HCT116 (cell line): ENCODE measurements at regions not wholly inside any gene's neighbourhood (a gene's known extent, or its start where the extent isn't known, plus 50 kb on each side); places are given as distances from the start of the nearest gene placed in this dataset.

Experiments used
- ATAC-seq: fragments of 200-7000 bp; cut with Tn5 transposase; 2 replicates; pipeline ENCODE4 v1.9.1; 2020; ENCODE audit warnings: mild to moderate bottlenecking, moderate library complexity
- BruUV-seq: library from RNA; stranded (reverse); fragments of 400-500 nt; replicated peaks from 2 replicates; lab custom pipeline; 2021; lab: Mats Ljungman, UMichigan
- CTCF ChIA-PET: fragments of 300-600 bp; sonication (Branson Sonifier 250); formaldehyde crosslinking; loops from one replicate; lab custom pipeline; 2021; ENCODE audit warnings: antibody characterized with exemption; lab: Charles Lee
- POLR2A ChIA-PET: fragments of 300-600, 350-600 bp; sonication (Branson Sonifier 250); formaldehyde crosslinking; loops from one replicate; lab custom pipeline; 2021; ENCODE audit warnings: antibody characterized with exemption; lab: Charles Lee
- RAD21 ChIA-PET, 2 experiments: fragments of 300-600 bp; sonication (Branson Sonifier 250); formaldehyde crosslinking; loops; one replicate each; lab custom pipeline; 2023; ENCODE audit warnings: low total read pairs in 2 of 2; ENCODE audit not compliant: uncharacterized antibody in 2 of 2, unreplicated experiment in 2 of 2, low non-redundant PET in 1 of 2; lab: Charles Lee
- DNase-seq: peaks from one replicate; pipeline ENCODE4 v3.0.0-alpha.2; 2010; ENCODE audit warnings: low read depth, low spot score
- H2AFZ ChIP-seq: fragments of 200-600 bp; shearing (Covaris generic), sonication (generic); 2 replicates; pipeline ENCODE4 v1.6.1; 2017; ENCODE audit warnings: low read depth, mixed run types, mixed read lengths, antibody characterized with exemption, low read length; ENCODE audit not compliant: poor library complexity, severe bottlenecking
- H3K27ac ChIP-seq: 2 replicates; pipeline ENCODE4 v1.5.1; 2012; ENCODE audit warnings: low read depth, low read length
- H3K27me3 ChIP-seq: fragments of 200-600 bp; sonication (generic); 2 replicates; pipeline ENCODE4 v1.6.1; 2016; ENCODE audit warnings: mixed run types, low read length, mixed read lengths; ENCODE audit not compliant: insufficient read depth
- H3K36me3 ChIP-seq, 2 experiments: fragments of 200-500 bp in 1 of 2; fragments of 200-600 bp in 1 of 2; sonication (Bioruptor generic) in 1 of 2; sonication (generic) in 1 of 2; 2 replicates each; pipeline versions ENCODE4 v1.5.1 to v1.6.1; 2014 to 2016; ENCODE audit warnings: low read length in 2 of 2, inconsistent platforms in 1 of 2, mixed read lengths in 1 of 2, mixed run types in 1 of 2; ENCODE audit not compliant: insufficient read depth in 2 of 2, control insufficient read depth in 1 of 2
- H3K4me1 ChIP-seq, 2 experiments: fragments of 200-600 bp in 1 of 2; sonication (generic) in 1 of 2; 2 replicates each; pipeline versions ENCODE4 v1.5.1 to v1.6.1; 2012 to 2017; ENCODE audit warnings: low read length in 2 of 2, inconsistent platforms in 1 of 2, mild to moderate bottlenecking in 1 of 2, mixed read lengths in 1 of 2, mixed run types in 1 of 2, moderate library complexity in 1 of 2; ENCODE audit not compliant: insufficient read depth in 2 of 2, control insufficient read depth in 1 of 2
- H3K4me2 ChIP-seq: fragments of 200-600 bp; sonication (generic); 2 replicates; pipeline ENCODE4 v1.6.1; 2017; ENCODE audit warnings: mixed run types, low read length, mixed read lengths
- H3K4me3 ChIP-seq, 2 experiments: fragments of 200-600 bp in 1 of 2; sonication (generic) in 1 of 2; replicated peaks in 1 of 2; 2 replicates each; pipeline ENCODE4 v1.5.1; 2011 to 2016; ENCODE audit warnings: low read length in 2 of 2, control low read depth in 1 of 2, low read depth in 1 of 2, mild to moderate bottlenecking in 1 of 2, mixed read lengths in 1 of 2, mixed run types in 1 of 2
- H3K79me2 ChIP-seq: fragments of 200-600 bp; sonication (generic); 2 replicates; pipeline ENCODE4 v1.6.1; 2017; ENCODE audit warnings: mild to moderate bottlenecking, mixed run types, low read length, moderate library complexity, mixed read lengths; ENCODE audit not compliant: insufficient read depth
- H3K9ac ChIP-seq: fragments of 200-600 bp; sonication (generic); 2 replicates; pipeline ENCODE4 v1.6.1; 2016; ENCODE audit warnings: low read length, mixed read lengths
- H3K9me2 ChIP-seq: fragments of 200-600 bp; sonication (generic), shearing (Covaris generic); 2 replicates; pipeline ENCODE4 v1.6.1; 2017; ENCODE audit warnings: mixed run types, mild to moderate bottlenecking, moderate library complexity; ENCODE audit not compliant: insufficient read depth
- H3K9me3 ChIP-seq, 2 experiments: fragments of 200-500 bp in 1 of 2; fragments of 200-600 bp in 1 of 2; sonication (Bioruptor generic) in 1 of 2; sonication (generic) in 1 of 2; 2 replicates each; pipeline ENCODE4 v1.6.1; 2014 to 2017; ENCODE audit warnings: low read length in 2 of 2, mixed read lengths in 2 of 2, inconsistent platforms in 1 of 2, low read depth in 1 of 2, mild to moderate bottlenecking in 1 of 2, mixed run types in 1 of 2, moderate library complexity in 1 of 2; ENCODE audit not compliant: control insufficient read depth in 1 of 2, insufficient read depth in 1 of 2
- H4K20me1 ChIP-seq: fragments of 200-600 bp; sonication (generic), shearing (Covaris generic); 2 replicates; pipeline ENCODE4 v1.6.1; 2017; ENCODE audit warnings: mixed run types, mild to moderate bottlenecking, moderate library complexity; ENCODE audit not compliant: insufficient read depth
- ATF3 ChIP-seq: IDR thresholded peaks from 2 replicates; pipeline ENCODE4 v1.6.1; 2012
- CBX3 ChIP-seq: IDR thresholded peaks from 2 replicates; pipeline ENCODE4 v1.6.1; 2012; ENCODE audit warnings: low read depth
- EGR1 ChIP-seq: IDR thresholded peaks from 2 replicates; pipeline ENCODE4 v1.6.1; 2012; ENCODE audit warnings: low read depth
- FOSL1 ChIP-seq: IDR thresholded peaks from 2 replicates; pipeline ENCODE4 v1.6.1; 2012; ENCODE audit warnings: low read depth
- POLR2AphosphoS5 ChIP-seq: IDR thresholded peaks from 2 replicates; pipeline ENCODE4 v1.6.1; 2011; ENCODE audit warnings: mild to moderate bottlenecking, low read depth, low read length, moderate library complexity
- RAD21 ChIP-seq: IDR thresholded peaks from 2 replicates; pipeline ENCODE4 v1.6.1; 2012; ENCODE audit warnings: low read depth, mild to moderate bottlenecking
- SRF ChIP-seq: IDR thresholded peaks from 2 replicates; pipeline ENCODE4 v1.6.1; 2012; ENCODE audit warnings: low read depth
- TCF7L2 ChIP-seq: IDR thresholded peaks from 2 replicates; pipeline ENCODE4 v1.7.0; 2011; ENCODE audit warnings: borderline replicate concordance, inconsistent platforms; ENCODE audit not compliant: insufficient read depth, insufficient read length; ENCODE audit errors: extremely low read depth
- YY1 ChIP-seq: IDR thresholded peaks from 2 replicates; pipeline ENCODE4 v1.6.1; 2011; ENCODE audit warnings: low read length, low read depth, moderate library complexity, mild to moderate bottlenecking; ENCODE audit not compliant: insufficient replicate concordance; ENCODE audit errors: extremely low read depth
- ZFX ChIP-seq: fragments of 450-650 bp; IDR thresholded peaks from 2 replicates; pipeline ENCODE4 v1.6.1; 2017
- intact Hi-C: fragments of 100-400 bp; cut with micrococcal nuclease; formaldehyde crosslinking; loops from 2 replicates; pipeline ENCODE4 v1.10.0; 2022
- TF ChIP-seq, protein P1 (sequence below), 3 experiments: fragments of 200-600 bp in 1 of 3; sonication (generic) in 1 of 3; IDR thresholded peaks in 2 of 3; conservative IDR thresholded peaks in 1 of 3; 2 replicates each; pipeline ENCODE4 v1.5.1; 2012 to 2017; ENCODE audit warnings: low read depth in 2 of 3, low read length in 2 of 3, antibody characterized with exemption in 1 of 3, borderline replicate concordance in 1 of 3, control low read depth in 1 of 3, mild to moderate bottlenecking in 1 of 3, mixed read lengths in 1 of 3, mixed run types in 1 of 3, moderate library complexity in 1 of 3; ENCODE audit not compliant: insufficient read depth in 1 of 3

- TF ChIP-seq, protein P1, sequence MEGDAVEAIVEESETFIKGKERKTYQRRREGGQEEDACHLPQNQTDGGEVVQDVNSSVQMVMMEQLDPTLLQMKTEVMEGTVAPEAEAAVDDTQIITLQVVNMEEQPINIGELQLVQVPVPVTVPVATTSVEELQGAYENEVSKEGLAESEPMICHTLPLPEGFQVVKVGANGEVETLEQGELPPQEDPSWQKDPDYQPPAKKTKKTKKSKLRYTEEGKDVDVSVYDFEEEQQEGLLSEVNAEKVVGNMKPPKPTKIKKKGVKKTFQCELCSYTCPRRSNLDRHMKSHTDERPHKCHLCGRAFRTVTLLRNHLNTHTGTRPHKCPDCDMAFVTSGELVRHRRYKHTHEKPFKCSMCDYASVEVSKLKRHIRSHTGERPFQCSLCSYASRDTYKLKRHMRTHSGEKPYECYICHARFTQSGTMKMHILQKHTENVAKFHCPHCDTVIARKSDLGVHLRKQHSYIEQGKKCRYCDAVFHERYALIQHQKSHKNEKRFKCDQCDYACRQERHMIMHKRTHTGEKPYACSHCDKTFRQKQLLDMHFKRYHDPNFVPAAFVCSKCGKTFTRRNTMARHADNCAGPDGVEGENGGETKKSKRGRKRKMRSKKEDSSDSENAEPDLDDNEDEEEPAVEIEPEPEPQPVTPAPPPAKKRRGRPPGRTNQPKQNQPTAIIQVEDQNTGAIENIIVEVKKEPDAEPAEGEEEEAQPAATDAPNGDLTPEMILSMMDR (IDR thresholded peaks at IDR 0.05 in 2 of 3, conservative IDR thresholded peaks at IDR 0.05 in 1 of 3; ENCODE audit: borderline replicate concordance in 1 of 3, insufficient read depth in 1 of 3, low read depth in 2 of 3, low read length in 2 of 3), result no peak
Observed at GRCh38 chr6:104642871-104643270, 216.8 kb downstream of the HACE1 start (continued).

GRCh38 chr6:104640761-104641160, 219.0 kb downstream of the HACE1 start:
- Histone ChIP-seq H3K4me2 (no peak overlapping the region), H3K9me2 (no peaks in the 10 kb centered on the region), H3K27me3 (no peaks in the 10 kb centered on the region), H3K4me3 (no peak overlapping the region), H3K36me3 (no peaks in the 10 kb centered on the region), H2AFZ (no peak overlapping the region), H4K20me1 (no peaks in the 10 kb centered on the region), H3K79me2 (no peaks in the 10 kb centered on the region), H3K9me3 (no peaks in the 10 kb centered on the region), H3K9ac (no peak overlapping the region), H3K4me1 (no peaks in the 10 kb centered on the region), H3K27ac (no peak overlapping the region)
- no TSS peak for BruUV-seq
- RAD21 ChIA-PET, result no interaction called here
- intact Hi-C loops, result no loop called here
- DNase-seq (no peak), ATAC-seq (no peak)
- POLR2A ChIA-PET, result no interaction called here
- TF ChIP-seq ZFX (no peak), SRF (no peak), EGR1 (no peak), FOSL1 (no peak), POLR2AphosphoS5 (no peak), ATF3 (no peak), RAD21 (no peak), TCF7L2 (no peak), YY1 (no peak), CBX3 (no peak)
- TF ChIP-seq, protein P1 (IDR thresholded peaks at IDR 0.05 in 2 of 3, conservative IDR thresholded peaks at IDR 0.05 in 1 of 3; ENCODE audit: borderline replicate concordance in 1 of 3, insufficient read depth in 1 of 3, low read depth in 2 of 3, low read length in 2 of 3), result no peak
- CTCF ChIA-PET, result no interaction called here
